ENCODE measurements at regions not wholly inside any gene's neighbourhood (a gene's known extent, or its start where the extent isn't known, plus 50 kb on each side); places are given as distances from the start of the nearest gene placed in this dataset.
"Not testable (repeated sequence)": the region's sequence is repeated elsewhere in the genome, so short reads cannot be mapped to it uniquely, and the experiment has no call there.

DNA sequence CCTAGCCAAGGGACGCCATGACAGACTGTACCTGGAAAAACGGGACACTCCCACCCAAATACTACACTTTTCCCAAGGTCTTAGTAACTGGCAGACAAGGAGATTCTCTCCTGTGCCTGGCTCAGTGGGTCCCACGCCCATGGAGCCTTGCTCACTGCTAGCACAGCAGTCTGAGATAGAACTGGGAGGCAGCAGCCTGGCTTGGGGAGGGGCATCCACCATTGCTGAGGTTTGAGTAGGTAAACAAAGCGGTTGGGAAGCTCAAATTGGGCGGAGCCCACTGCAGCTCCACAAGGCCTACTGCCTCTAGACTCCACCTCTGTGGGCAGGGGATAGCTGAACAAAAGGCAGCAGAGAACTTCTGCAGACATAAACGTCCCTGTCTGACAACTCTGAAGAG is 215.1 kb upstream of the UBE2E3 start:
- not testable (repeated sequence) for TF ChIP-seq ZBTB10 (tag by site-specific recombination; IDR thresholded peaks at IDR 0.05); TCF7L2 (IDR thresholded peaks at IDR 0.05; ENCODE audit: borderline replicate concordance, low read depth, low read length); YY1 (tag by site-specific recombination; IDR thresholded peaks at IDR 0.05); CTCF (tag by site-specific recombination; IDR thresholded peaks at IDR 0.05)
- TF ChIP-seq, protein P1, sequence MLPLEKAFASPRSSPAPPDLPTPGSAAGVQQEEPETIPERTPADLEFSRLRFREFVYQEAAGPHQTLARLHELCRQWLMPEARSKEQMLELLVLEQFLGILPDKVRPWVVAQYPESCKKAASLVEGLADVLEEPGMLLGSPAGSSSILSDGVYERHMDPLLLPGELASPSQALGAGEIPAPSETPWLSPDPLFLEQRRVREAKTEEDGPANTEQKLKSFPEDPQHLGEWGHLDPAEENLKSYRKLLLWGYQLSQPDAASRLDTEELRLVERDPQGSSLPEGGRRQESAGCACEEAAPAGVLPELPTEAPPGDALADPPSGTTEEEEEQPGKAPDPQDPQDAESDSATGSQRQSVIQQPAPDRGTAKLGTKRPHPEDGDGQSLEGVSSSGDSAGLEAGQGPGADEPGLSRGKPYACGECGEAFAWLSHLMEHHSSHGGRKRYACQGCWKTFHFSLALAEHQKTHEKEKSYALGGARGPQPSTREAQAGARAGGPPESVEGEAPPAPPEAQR (tag by site-specific recombination; IDR thresholded peaks at IDR 0.05), result not testable (repeated sequence)
